ENCODE measurements at regions not wholly inside any gene's neighbourhood (a gene's known extent, or its start where the extent isn't known, plus 50 kb on each side); places are given as distances from the start of the nearest gene placed in this dataset.

GRCh38 chr11:70661761-70662501 lies 263.6 kb downstream of the CTTN start:
- in situ Hi-C loops (cut with HindIII; ENCODE audit: low pct_unique_long_range_greater_than_20kb, low sequenced_read_pairs): no loop called here
- no peak for DNase-seq (ENCODE audit: low read depth, low spot score)

- no peak for DNase-seq (ENCODE audit: low read depth, low spot score)
- in situ Hi-C loops (cut with HindIII; ENCODE audit: low pct_unique_long_range_greater_than_20kb, low sequenced_read_pairs): no loop called here
Measured at GRCh38 chr11:70662691-70663098, 264.4 kb downstream of the CTTN start.

GRCh38 chr11:70663815-70664214 lies 265.5 kb downstream of the CTTN start:
- no peak for DNase-seq (ENCODE audit: low read depth, low spot score)
- in situ Hi-C loops (cut with HindIII; ENCODE audit: low pct_unique_long_range_greater_than_20kb, low sequenced_read_pairs): no loop called here

GRCh38 chr11:70666311-70666710 lies 268.0 kb downstream of the CTTN start:
- DNase-seq (ENCODE audit: low read depth, low spot score): no peak
- in situ Hi-C loops (cut with HindIII; ENCODE audit: low pct_unique_long_range_greater_than_20kb, low sequenced_read_pairs): no loop called here

GRCh38 chr11:70667767-70668166 lies 269.4 kb downstream of the CTTN start:
- no peak for DNase-seq (ENCODE audit: low read depth, low spot score)
- in situ Hi-C loops (cut with HindIII; ENCODE audit: low pct_unique_long_range_greater_than_20kb, low sequenced_read_pairs): no loop called here

GRCh38 chr11:70668204-70669202 lies 270.2 kb downstream of the CTTN start:
- in situ Hi-C loops (cut with HindIII; ENCODE audit: low pct_unique_long_range_greater_than_20kb, low sequenced_read_pairs): no loop called here
- DNase-seq (ENCODE audit: low read depth, low spot score): no peak

- in situ Hi-C loops (cut with HindIII; ENCODE audit: low pct_unique_long_range_greater_than_20kb, low sequenced_read_pairs): no loop called here
- DNase-seq (ENCODE audit: low read depth, low spot score): no peak
Measured at GRCh38 chr11:70669281-70669680, 271.0 kb downstream of the CTTN start.

- no peak for DNase-seq (ENCODE audit: low read depth, low spot score)
Measured at GRCh38 chr11:70669871-70670675, 271.7 kb downstream of the CTTN start.

GRCh38 chr11:70670676-70671034 lies 272.3 kb downstream of the CTTN start:
- no peak for DNase-seq (ENCODE audit: low read depth, low spot score)
- in situ Hi-C loops (cut with HindIII; ENCODE audit: low pct_unique_long_range_greater_than_20kb, low sequenced_read_pairs): no loop called here

More at GRCh38 chr11:70669871-70670675, 271.7 kb downstream of the CTTN start:
- in situ Hi-C loops (cut with HindIII; ENCODE audit: low pct_unique_long_range_greater_than_20kb, low sequenced_read_pairs): no loop called here

- no peak for DNase-seq (ENCODE audit: low read depth, low spot score)
- in situ Hi-C loops (cut with HindIII; ENCODE audit: low pct_unique_long_range_greater_than_20kb, low sequenced_read_pairs): no loop called here
Measured at GRCh38 chr11:70671083-70671482, 272.8 kb downstream of the CTTN start.

GRCh38 chr11:70671611-70672010 lies 273.3 kb downstream of the CTTN start:
- no peak for DNase-seq (ENCODE audit: low read depth, low spot score)
- in situ Hi-C loops (cut with HindIII; ENCODE audit: low pct_unique_long_range_greater_than_20kb, low sequenced_read_pairs): no loop called here

GRCh38 chr11:70672991-70673653 lies 274.8 kb downstream of the CTTN start:
- in situ Hi-C loops (cut with HindIII; ENCODE audit: low pct_unique_long_range_greater_than_20kb, low sequenced_read_pairs): no loop called here
- no peak for DNase-seq (ENCODE audit: low read depth, low spot score)

GRCh38 chr11:70674605-70675004 lies 276.3 kb downstream of the CTTN start:
- in situ Hi-C loops (cut with HindIII; ENCODE audit: low pct_unique_long_range_greater_than_20kb, low sequenced_read_pairs): no loop called here
- no peak for DNase-seq (ENCODE audit: low read depth, low spot score)

GRCh38 chr11:70675697-70676374 lies 277.5 kb downstream of the CTTN start:
- DNase-seq (ENCODE audit: low read depth, low spot score): no peak
- in situ Hi-C loops (cut with HindIII; ENCODE audit: low pct_unique_long_range_greater_than_20kb, low sequenced_read_pairs): no loop called here

- no peak for DNase-seq (ENCODE audit: low read depth, low spot score)
- in situ Hi-C loops (cut with HindIII; ENCODE audit: low pct_unique_long_range_greater_than_20kb, low sequenced_read_pairs): no loop called here
Measured at GRCh38 chr11:70677232-70677916, 279.0 kb downstream of the CTTN start.

Measured in SK-MEL-5 (cell line).